Activated CD4-positive, alpha-beta T cell treated with anti-CD3 and anti-CD28 coated beads, Interleukin-2, amount 10 ng/mL, durations not matched to agents 24 days and 14 days (primary cell): ENCODE measurements at regions not wholly inside any gene's neighbourhood (a gene's known extent, or its start where the extent isn't known, plus 50 kb on each side); places are given as distances from the start of the nearest gene placed in this dataset.

Source experiments
- DNase-seq: peaks from one replicate; pipeline ENCODE4 v3.0.0; 2022
- H3K27ac Mint-ChIP-seq: one replicate; pipeline ENCODE4 v1.8.0; 2022; ENCODE audit warnings: mild to moderate bottlenecking, mixed read lengths
- H3K27me3 Mint-ChIP-seq: one replicate; pipeline ENCODE4 v1.8.0; 2022; ENCODE audit warnings: mixed read lengths
- H3K36me3 Mint-ChIP-seq: one replicate; pipeline ENCODE4 v1.8.0; 2022; ENCODE audit warnings: low read depth, mild to moderate bottlenecking, mixed read lengths
- H3K4me1 Mint-ChIP-seq: one replicate; pipeline ENCODE4 v1.8.0; 2021; ENCODE audit warnings: mixed read lengths
- H3K4me3 Mint-ChIP-seq: one replicate; pipeline ENCODE4 v1.8.0; 2022; ENCODE audit warnings: mild to moderate bottlenecking, moderate library complexity, mixed read lengths
- H3K9me3 Mint-ChIP-seq: one replicate; pipeline ENCODE4 v1.8.0; 2021; ENCODE audit warnings: mixed read lengths
- intact Hi-C: fragments of 100-400 bp; cut with micrococcal nuclease; formaldehyde crosslinking; loops from one replicate; pipeline ENCODE4 v1.15.1; 2023

DNA sequence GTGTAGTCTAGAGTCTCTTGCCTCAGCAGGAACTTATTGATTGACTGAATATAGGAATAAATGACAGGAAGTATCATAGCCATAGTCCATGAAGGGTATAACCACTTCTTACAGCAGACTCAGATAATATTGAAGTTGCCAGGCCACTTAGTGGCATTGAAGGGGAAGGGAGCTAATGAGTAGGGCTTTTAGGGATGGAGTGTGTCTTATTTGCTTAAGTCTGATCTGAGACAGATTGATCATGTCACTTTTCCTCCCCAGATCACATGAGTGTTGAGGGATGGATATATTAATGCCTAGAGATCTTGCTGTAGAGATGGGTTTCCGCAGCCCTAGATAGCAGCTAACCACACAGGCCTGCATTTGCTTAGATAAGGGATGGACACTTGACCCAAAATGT lies 62.2 kb upstream of the NBEA start:
- DNase-seq, result no peak
- no peak overlapping the region for H3K27ac Mint-ChIP-seq
- H3K27me3 Mint-ChIP-seq, result no peaks in the 10 kb centered on the region
- H3K9me3 Mint-ChIP-seq, result no peaks in the 10 kb centered on the region
- intact Hi-C loops, result no loop called here
- H3K4me3 Mint-ChIP-seq, result no peak overlapping the region
- no peaks in the 10 kb centered on the region for H3K36me3 Mint-ChIP-seq
- H3K4me1 Mint-ChIP-seq, result no peaks in the 10 kb centered on the region

- DNase-seq, result no peak
- Mint-ChIP-seq H3K36me3 (no peaks in the 10 kb centered on the region), H3K4me3 (no peak overlapping the region), H3K9me3 (no peaks in the 10 kb centered on the region), H3K4me1 (no peaks in the 10 kb centered on the region), H3K27ac (no peak overlapping the region), H3K27me3 (no peaks in the 10 kb centered on the region)
- intact Hi-C loops, result no loop called here
These were observed 60.6 kb upstream of the NBEA start for GRCh38 chr13:34881494-34881893.

DNA sequence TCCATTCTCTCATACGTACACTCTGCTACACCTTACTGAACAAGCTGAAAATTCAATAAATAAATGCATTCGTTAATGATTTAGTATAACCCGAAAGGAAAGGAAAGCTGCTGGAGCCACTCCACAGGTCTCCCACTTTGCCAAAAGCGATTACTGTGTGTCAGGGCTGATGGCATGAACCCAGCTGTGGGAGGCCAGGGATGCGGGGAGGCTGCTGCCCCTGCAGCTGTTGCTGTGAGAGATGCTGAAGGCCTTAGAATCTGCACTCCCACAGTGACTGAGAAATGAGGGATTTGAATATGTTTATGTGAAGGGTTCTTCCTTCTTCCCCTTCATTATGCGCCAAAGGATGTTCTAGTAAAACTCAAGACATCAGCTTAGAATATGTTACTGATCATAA lies 58.7 kb upstream of the NBEA start:
- Mint-ChIP-seq H3K4me1 (no peaks in the 10 kb centered on the region), H3K4me3 (no peak overlapping the region), H3K27ac (no peak overlapping the region), H3K36me3 (no peaks in the 10 kb centered on the region), H3K27me3 (no peaks in the 10 kb centered on the region), H3K9me3 (no peaks in the 10 kb centered on the region)
- no peak for DNase-seq
- intact Hi-C loops, result no loop called here

GRCh38 chr13:34884366-34884765 lies 57.7 kb upstream of the NBEA start:
- Mint-ChIP-seq H3K9me3 (no peaks in the 10 kb centered on the region), H3K27ac (no peak overlapping the region), H3K4me3 (no peak overlapping the region), H3K36me3 (no peaks in the 10 kb centered on the region), H3K27me3 (no peaks in the 10 kb centered on the region), H3K4me1 (no peaks in the 10 kb centered on the region)
- DNase-seq, result no peak
- intact Hi-C loops, result no loop called here

DNA sequence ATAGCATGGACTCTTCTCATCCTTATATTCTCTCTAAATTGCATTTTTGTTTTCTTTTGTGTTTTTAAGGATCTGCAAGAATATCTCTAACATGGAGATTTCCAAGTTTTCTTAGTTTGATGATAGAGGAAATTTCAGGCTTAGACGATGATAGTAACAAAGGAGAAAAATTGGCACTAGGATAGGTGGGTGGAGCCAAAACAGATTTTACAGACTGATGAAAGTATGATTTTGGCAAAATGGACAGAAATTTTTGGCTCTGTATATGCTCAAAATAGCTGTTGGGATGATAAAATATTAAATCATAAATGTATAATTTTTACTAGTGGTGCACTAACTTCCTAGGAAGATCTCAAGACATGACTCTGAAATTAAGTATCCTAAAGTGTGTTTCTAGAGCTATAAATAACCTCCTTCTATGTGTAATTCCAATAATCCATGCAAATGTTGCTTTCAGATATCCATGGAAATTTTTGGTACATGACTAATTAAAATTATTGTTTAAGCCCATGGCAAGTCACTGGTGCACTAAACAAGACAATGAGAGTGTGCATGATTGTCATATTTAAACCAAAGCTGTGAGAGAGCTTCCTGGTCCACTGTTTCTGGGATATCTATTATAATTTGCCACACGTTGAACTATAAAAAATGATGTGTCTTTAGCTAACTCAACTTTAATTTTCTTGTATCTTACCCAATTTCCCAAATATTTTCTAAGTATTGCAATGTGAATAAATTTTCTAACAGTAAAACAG lies 55.8 kb upstream of the NBEA start:
- intact Hi-C loops, result no loop called here
- H3K4me3 Mint-ChIP-seq, result no peak overlapping the region
- no peak overlapping the region for H3K27ac Mint-ChIP-seq
- no peaks in the 10 kb centered on the region for H3K27me3 Mint-ChIP-seq
- no peaks in the 10 kb centered on the region for H3K4me1 Mint-ChIP-seq
- DNase-seq, result no peak
- no peaks in the 10 kb centered on the region for H3K9me3 Mint-ChIP-seq
- H3K36me3 Mint-ChIP-seq, result no peaks in the 10 kb centered on the region

DNA sequence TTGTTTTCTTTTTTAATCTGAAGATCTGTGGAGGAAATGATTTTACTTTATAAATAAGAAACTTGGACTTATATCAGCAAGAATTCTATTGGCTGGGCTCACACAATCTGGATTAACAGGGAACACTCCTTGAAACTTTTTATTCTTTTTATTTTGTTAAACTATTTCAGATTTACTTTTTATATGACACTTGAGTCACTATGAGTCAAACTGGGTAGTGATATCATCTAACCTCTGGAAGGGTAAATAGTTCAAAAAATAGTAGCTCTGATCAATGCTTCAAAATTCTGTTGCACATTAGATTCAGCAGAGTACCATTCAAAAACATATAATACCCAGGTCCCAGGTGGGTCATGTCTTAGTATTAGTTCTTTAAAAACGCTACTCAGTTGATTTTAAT lies 55.1 kb upstream of the NBEA start:
- Mint-ChIP-seq H3K27ac (no peak overlapping the region), H3K36me3 (no peaks in the 10 kb centered on the region), H3K4me1 (no peaks in the 10 kb centered on the region), H3K4me3 (no peak overlapping the region), H3K9me3 (no peaks in the 10 kb centered on the region), H3K27me3 (no peaks in the 10 kb centered on the region)
- DNase-seq, result no peak
- intact Hi-C loops, result no loop called here
